LHCN-M2 (cell line): ENCODE measurements at regions not wholly inside any gene's neighbourhood (a gene's known extent, or its start where the extent isn't known, plus 50 kb on each side); places are given as distances from the start of the nearest gene placed in this dataset.

ENCODE experiments used
- DNase-seq: peaks from one replicate; pipeline ENCODE4 v3.0.0-alpha.2; 2012; ENCODE audit warnings: low read depth

DNA sequence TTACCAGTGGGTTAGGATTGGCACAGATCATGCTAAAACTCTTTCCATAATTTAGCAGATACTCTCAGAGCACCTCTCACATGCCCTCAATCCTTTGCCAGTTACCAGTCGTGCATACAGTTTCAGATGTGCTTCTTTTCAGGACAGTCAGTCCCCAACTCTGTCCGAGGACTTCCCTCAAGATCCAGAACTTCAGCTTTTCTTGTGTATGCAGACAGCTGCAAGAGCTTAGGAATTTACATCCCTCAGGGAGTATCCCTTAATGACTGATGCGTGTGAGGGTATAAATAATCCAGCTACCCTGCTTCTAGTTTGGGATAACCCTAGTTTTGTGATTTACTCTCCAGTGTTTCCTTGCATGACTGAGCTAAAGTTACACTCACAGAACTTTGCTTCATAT, 393.0 kb upstream of the PLXNA2 start:
- DNase-seq: peak; percentile 11

DNA sequence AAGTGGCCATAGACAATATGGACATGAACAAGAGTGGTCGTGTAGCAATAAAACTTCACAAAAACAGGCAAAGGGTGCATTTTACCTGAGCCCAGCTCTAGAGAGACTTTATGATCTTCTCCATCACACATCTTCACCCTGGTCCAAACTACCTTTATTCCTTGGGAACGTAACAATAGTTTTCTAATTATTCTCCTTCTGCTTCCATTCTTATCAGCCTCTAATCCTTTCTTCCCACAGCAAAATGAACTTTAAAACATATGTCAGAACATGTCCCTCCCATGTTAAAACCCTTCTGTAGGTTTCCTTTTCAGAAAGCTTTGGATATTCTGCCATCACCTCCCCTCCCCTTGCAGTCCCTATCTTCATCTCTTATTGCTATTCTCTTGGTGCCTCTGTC, 395.2 kb upstream of the PLXNA2 start:
- no peak for DNase-seq

DNA sequence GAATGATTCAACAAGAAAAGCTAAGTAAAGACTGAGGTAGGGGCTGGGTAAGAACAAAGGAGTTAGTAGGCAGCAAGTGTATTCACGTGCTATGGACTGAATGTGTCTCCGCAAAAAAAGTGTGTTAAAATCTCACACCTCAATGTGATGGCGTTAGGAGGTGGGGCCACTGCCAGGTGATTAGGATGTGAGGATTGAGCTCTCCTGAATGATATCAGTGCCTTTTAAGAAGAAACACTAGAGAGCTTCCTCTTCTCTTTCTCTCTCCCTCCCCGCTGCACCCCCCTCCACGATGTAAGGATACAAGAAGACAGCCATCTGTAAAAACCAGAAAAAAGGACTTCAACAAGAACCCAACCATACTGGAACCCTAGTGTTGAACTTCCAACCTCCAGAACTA, 396.1 kb upstream of the PLXNA2 start:
- no peak for DNase-seq

DNA sequence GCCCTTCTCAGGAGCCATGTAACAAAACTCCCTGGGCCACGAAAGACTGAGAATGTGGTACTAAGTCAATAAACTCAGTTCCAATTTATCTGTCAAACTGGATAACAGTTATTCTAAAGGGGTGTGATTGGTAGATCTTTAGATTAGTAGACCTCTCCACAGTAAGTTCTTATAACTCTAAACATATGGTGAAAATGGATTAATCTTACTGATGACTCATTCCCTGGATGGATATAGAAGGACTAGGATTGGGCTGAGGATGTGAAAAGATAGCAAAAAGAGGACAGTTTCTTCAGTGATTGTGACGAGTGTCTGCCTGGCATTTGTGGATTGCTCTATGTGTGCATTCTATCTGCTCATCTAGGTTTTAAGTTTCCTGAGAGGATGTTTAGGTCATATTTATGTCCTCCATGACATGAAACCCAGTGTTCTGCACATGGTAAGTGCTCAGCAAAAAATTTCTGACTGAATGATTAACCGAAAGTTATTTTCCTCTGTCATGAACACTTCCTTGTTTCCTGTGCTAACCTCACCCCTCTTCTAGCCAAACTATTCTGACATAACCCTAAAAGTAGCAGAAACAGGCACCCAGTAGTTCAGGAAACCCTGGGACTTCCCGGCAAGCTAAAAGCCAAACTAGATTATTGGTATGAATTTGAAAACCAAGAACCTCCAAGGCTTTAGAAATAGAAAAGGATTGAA, 397.5 kb upstream of the PLXNA2 start:
- DNase-seq: no peak

DNA sequence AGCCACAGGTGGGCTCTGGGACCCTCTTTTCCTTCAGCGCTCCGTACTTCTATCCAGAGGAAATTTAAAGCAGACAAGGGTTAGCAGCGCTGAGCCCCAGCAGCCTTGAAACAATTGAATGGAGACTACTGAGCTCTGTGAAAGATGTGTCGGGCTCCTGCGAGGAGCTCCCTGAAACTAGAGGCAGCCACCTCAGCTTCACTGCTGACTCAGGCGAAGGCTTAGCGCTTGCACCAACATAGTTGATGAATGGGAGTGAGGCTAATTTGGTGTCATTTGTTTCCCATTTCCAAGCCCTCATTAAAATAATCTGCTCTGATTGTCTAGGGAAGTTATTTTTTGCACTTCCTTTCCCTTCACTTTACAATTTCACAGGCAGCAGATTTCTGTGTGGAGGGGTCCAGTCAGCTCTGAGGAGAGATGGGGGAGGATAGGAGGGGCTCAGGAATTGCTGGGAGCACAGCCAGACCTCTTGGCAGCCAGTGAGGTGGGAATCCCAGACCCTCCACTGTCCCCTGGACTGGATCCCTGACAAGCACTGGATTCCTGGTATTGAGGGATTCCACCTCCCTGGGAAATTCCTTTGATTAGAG, 398.9 kb upstream of the PLXNA2 start:
- DNase-seq: no peak

DNA sequence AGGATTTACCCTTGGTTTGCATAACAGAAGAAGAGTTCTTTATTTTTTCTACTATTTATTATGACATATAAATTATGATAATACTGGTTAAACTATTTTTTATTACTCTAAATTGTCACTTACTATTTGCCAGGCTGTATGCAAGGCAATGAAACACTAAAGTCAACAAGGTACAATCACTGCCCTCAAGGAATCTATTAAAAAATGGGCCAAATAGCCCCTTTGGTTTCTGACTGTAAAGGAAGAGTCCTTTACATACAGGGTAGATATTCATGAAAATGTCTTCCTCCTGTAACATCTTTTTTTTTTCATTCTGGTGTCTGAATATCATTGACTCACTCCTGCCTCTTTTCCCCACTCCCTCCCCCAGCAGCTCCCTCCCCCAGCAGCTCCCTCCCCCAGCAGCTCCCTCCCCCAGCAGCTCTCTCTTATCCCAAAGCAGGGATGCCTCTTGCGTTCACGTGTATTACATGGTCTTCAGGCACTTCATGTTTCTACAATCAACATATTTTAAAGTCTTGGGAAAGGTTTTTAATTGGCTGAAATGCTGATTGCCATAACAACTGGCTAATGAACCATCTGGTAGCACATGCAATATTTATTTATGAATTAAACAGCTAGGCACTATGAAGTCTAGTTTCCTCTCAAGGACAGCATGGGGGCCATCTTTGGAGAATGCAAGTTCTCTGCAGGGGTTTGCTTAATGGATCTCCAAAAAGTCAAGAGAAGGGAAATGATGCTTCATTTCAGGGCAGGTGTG, 400.4 kb upstream of the PLXNA2 start:
- no peak for DNase-seq

DNA sequence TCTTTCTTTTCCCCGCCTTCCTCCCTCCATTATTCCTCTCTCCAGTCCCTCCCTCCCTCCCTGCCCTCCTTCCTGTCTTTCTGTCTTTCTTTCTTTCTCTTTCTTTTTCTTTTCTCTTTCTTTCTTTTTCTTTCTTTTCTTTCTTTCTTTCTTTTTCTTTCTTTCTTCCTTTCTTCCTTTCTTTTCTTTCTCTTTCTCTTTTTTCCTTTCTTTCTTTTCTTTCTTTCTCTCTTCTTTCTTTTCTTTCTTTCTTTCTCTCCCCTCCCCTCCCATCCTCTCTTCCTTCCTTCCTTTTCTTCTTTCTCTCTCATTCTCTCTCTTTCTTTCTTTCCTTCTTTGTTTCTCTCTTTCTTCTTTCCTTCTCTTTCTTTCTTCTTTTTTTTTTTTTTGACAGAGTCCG, 402.2 kb upstream of the PLXNA2 start:
- no peak for DNase-seq

DNA sequence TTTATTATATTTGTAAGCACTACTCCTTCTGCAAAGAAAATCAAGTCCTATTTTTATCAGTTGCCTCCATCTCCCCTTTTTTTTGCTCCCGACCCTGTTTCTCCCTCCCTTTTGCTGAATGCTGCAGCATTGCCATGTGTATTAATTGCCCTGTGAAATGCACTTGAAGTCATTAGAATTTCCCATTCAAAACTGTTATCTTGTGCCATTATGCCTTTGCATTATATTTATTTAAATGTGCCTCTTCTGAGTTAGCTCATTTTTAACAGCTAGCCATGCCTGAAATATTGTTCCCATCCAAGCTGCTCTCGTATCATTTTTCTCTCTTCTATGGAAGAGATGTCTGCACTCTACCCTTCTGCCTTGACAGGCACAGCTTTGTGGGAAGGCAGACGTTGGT, 404.0 kb upstream of the PLXNA2 start:
- no peak for DNase-seq

DNA sequence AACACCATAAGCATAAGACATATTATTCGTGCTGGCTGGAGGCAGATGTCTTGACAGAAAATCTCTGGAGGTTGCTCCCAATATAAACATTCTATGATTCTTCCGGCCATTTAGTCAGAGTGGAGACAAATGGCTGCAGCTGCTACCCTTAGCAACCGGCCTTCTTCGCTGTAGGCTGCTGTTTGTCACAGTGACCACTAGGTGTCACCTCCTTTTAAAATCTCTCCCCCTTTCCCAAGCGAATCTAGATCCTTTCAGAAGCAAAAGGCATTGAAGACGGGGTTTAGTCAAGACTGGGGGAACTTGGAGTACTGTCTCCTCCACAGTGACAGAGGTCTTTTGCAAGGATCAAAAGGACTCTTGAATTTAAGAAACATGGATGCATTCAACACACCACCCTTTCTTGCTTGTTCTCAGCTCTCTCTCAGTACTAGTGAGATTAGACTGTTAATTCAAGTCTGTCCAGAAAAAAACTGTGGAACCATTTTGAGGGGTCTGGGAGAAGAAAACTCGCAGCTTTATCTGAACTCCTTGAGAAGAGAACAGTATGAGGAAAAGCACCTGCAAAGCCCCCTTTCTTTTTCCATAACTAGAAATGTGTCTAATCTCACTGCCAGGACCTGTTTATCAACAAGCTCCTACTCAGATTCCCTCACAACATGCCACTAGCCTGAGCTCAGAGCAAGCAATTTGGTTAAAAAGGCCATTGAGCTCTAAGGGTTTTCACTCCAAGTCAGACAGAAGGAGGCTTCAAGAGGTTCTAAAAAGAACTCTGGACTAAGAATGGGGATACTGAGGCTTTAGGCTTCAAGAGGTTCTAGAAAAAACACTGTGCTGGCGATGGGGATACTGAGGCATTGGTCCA, 408.3 kb upstream of the PLXNA2 start:
- DNase-seq: peak; percentile 81

DNA sequence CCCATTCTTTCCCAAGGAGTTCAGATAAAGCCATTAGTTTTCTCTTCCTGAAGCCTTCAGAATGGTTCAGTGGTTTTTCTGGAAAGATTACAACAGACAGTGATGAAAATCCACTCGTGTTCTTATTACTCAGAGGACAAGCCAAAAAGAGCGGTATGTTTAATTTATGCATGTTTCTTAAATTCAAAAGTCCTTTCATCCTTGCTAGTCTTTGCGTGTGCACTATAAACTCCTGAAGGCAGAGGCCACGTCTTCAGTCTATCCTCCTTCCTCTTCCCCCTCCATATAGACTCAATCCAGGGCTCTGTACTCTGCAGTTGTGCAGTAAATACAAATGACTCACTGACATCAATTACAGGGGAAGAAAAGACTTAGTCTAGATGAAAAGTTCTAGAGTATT, 409.2 kb upstream of the PLXNA2 start:
- no peak for DNase-seq

DNA sequence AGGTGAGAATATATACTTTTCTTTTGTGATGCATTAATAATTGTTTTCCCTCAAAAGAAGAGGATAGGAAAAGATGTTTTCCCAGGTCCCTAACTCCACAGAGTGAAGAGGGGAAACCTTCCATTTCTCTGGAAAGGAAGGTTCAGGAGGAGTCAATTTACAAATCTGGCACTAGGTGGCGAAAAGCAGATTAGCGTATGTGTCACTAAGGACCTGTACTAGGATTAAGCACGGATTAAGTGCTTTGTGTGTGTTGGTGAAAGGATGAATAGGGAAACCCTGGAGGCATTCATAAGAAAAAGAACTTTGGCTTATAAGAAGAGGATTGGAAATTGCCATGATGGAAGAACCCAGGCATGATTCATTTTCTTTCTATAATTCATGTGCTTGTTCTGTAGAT, 410.1 kb upstream of the PLXNA2 start:
- DNase-seq: peak; percentile 34

DNA sequence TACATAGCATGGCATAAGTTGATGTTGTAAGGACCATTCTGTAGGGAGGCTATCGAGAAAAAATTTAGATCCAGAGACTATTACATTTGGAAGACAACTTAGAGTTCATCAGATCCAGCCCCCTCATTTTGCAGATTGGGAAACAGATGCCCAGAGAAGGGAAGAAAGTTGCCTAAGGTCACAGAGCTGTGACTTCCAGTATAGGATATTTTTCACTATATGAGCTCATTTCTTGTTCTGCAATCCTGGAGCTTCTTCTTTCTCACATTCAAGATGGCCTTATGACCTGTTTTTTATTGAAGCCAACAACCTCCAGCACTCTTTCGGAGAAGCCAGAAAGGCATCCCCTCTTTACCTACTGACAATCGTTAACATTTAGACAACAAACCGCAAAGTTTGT, 421.8 kb upstream of the PLXNA2 start:
- DNase-seq: no peak

DNA sequence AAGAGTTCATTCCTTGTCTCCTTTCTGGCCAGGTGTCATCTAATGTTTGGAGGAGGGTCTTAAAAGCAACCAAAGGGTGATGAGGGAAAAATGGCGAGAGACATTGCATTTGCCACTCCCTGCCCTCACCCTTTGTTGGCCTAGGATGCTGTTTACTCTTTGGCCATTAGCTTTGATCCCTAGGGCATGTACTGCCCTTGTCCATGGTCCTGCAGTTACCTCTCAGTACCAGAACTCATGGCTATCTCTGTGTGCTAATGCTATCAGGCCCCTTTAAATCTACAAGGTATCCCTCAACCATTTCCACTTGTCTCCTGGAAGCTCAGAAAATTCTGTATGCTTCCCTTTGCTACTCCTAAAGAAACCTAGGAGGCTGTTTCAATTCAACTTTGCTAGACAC, 424.8 kb upstream of the PLXNA2 start:
- DNase-seq: peak; percentile 6

DNA sequence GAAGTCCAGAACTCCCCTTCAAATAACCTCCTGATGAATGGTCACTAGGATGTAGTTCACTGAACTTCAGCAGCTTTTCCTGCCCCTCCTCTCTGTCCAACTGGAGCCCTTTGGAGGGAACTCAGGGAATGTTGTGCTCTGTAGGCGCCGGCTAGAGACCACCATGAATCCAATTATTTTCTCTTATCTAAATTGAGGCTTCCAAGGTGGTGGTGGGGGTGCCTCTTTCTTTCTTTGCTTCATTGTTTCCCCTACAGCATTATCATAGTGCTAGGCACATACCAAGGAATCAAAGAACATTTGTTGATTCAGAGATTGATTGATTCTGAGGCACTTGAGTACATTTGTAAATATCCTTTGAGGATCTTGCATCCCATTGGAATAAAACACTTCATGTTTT, 426.6 kb upstream of the PLXNA2 start:
- DNase-seq: no peak

DNA sequence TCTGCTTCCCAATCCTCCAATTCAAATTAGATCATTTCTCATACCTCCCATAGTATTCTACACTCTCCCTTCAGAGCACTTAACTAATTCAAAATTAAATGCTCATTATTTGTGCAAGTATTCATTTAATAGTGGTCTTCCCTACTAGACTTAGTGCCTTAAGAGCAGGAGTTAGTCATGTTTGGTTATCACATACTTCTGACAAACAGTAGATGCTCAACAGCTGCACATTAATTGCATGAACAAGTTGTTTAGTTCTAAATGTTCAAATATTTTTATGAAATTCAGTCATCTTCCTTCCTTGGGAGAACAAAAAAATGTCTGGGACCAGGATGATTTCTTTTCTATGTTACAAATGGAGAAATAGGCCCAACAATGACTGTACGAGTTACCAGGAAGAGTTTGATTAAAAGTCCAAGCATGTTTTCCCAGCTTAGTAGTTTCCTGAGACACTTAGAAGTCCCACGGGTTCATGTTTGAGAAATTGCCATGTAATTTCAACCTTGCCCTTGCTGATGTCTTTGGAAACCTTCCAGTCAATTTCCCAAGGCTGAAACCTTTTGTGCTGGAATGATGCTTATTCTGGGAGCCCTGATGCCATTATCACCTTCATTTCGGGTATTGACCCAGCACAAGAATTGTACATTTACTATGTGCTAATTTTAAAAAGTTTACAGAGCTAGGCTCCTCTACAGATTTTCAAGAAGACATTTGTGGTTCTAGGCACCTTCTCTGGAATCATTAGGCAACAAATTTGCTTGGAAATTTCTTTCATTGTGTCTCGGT, 437.9 kb upstream of the PLXNA2 start:
- DNase-seq: no peak

DNA sequence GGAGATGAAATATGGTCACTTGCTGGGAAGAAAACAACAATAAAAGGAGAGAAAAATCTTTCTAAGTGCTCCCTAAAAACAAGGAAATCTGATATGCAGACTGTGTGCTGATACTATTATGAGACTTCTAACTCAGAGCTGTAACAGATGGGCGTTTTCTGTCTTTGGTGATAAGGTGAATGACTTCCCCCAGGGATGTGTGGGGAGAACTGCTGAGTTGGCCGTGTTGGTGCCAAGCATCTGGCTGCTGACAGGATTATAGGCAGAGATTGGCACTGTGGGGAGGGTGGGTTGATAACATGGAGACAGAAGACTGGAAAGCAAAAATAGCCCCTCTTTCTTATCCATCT, 438.5 kb upstream of the PLXNA2 start:
- no peak for DNase-seq

DNA sequence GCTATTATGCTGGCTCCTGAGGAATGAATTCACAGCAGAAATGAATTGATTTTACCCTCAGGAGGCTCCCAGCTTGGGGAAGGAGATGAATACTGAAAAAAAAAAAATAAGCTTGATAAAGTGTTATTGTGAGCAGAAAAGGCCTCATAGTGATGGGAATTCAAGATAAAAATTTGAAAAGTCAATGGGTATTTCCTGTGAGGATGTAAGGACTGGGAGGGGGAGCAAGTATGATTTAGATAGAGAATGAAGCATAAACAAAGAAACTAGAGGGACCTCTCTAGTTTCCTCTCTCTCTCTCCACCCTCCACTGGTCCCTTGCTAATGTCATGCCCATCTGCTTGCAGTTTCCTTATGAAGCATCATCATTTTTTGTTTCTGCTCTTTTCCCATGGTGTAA, 439.0 kb upstream of the PLXNA2 start:
- DNase-seq: no peak

DNA sequence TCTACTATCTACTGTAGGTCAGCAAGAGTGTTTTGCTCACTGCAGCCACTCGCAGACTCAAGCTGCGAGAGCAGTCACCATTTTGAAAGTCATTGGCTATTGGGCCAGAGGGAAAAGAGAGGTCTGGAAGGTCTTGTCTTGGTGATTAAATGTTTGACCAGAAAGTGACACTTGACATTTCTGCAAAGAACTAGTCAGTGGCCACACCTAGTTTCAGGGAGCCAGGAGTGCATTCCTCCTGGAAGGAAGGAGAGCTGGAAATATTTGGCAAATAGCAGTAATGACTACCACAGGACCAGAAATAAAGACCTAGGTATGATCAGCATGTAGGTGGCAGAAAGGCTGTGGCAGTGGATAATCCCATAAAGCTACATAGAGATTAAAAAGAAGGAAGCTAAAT, 440.0 kb upstream of the PLXNA2 start:
- no peak for DNase-seq

DNA sequence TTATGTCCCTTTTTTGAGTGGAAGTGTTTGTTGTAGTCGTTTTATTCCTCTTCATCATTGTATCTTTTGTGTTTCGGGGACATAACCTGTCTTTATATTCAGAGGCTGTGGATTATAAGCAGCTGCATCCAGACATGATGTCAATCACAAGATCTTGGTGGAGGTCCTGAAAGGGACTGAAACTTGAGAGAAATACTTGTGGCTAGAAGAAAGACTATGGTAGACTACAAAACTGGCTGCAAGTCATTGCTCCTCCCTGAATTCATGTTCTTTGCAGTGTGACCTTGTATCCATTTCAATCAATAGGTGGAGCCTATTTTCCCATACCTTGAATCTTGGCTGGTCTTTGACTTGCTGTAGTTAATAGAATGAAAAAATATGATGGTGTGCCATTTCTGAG, 442.4 kb upstream of the PLXNA2 start:
- no peak for DNase-seq

DNA sequence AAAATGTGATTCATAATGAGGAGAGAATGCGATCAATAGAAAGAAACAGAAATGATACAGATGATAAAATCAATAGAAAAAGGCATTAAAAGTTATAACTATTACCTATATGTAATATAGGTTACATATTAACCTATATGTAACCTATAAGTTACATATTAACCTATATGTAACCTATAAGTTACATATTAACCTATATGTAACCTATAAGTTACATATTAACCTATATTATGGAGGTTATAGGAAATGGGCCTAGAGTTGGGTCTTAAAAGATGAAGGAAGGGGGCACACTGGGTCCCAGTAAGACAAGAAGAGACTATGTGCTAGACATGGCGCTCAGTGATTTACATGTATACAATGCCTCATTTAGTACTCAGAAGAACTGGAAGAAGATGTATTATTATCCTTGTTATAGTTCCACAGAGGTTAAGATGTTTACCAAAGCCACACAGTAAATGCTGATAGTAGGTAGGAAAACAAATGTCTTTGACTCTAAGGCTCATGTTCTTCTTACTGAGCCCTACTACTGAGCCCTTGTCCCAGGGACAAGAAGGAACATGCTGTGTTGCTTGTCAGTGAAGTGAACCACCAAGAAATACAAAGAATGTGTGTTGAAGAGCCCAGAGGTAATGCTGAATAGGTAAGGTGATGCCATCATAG, 444.6 kb upstream of the PLXNA2 start:
- no peak for DNase-seq

DNA sequence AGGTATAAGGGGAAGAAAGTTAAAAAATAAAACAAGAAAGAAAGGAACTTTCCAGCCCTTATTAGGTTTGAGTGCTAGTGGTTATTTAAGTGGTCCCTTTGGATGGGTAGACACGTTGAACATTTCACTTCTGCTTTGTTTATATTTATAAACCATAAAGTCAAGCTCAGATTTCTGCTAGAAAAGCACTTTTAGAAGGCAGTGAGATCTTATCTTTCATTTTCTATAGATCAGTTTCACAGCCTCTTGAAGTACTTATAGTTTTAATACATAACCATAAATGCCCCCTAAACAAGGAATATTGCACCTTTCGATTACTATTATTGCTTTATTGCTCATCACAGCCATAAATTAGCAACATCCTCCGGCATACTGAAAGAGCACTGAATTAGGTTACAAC, 446.8 kb upstream of the PLXNA2 start:
- no peak for DNase-seq
